Right lobe of liver (tissue), 6 donors: ENCODE measurements at regions not wholly inside any gene's neighbourhood (a gene's known extent, or its start where the extent isn't known, plus 50 kb on each side); places are given as distances from the start of the nearest gene placed in this dataset.
A peak's percentile ranks its signal among the peaks of the same experiment; 100 is the strongest.

Experiments used
- ATAC-seq, 4 donors: fragments of 200-7000 bp; cut with Tn5 transposase; one replicate each; pipeline ENCODE4 v1.9.1; 2020; ENCODE audit warnings: mild to moderate bottlenecking in 4 of 4, moderate library complexity in 4 of 4
- DNase-seq, 3 donors: peaks; one replicate each; pipeline ENCODE4 v3.0.0-alpha.2; 2020
- H3K27ac ChIP-seq, 3 donors: fragments of 200-600 bp; one replicate each; pipeline ENCODE4 v1.8.0; 2022
- H3K27me3 ChIP-seq, 2 donors: fragments of 200-600 bp; one replicate each; pipeline ENCODE4 v1.8.0; 2022
- H3K36me3 ChIP-seq, 4 donors: fragments of 200-600 bp; sonication (generic) in 1 of 4; one replicate each; pipeline versions ENCODE4 v1.5.1 to v1.8.0; 2017 to 2022; ENCODE audit warnings: control low read depth in 1 of 4
- H3K4me1 ChIP-seq, 4 donors: fragments of 200-600 bp; sonication (generic) in 1 of 4; one replicate each; pipeline versions ENCODE4 v1.5.1 to v1.8.0; 2017 to 2022; ENCODE audit warnings: control low read depth in 1 of 4
- H3K4me3 ChIP-seq, 3 donors: fragments of 200-600 bp; one replicate each; pipeline ENCODE4 v1.8.0; 2022
- H3K9me3 ChIP-seq, 4 donors: fragments of 200-600 bp; sonication (generic) in 1 of 4; one replicate each; pipeline versions ENCODE4 v1.5.1 to v1.8.0; 2017 to 2022; ENCODE audit warnings: control low read depth in 1 of 4
- CTCF ChIP-seq, 4 donors: fragments of 200-600 bp in 3 of 4; fragments of 450-650 bp in 1 of 4; IDR thresholded peaks; one replicate each; pipeline versions ENCODE4 v1.5.1 to v1.8.0; 2016 to 2022; ENCODE audit warnings: antibody characterized with exemption in 4 of 4, mild to moderate bottlenecking in 2 of 4
- POLR2A ChIP-seq: fragments of 450-650 bp; IDR thresholded peaks from one replicate; pipeline ENCODE4 v1.6.1; 2017; ENCODE audit warnings: antibody characterized with exemption, mild to moderate bottlenecking
- WGBS: methylation state at CpG from one replicate; pipeline ENCODE4 v1.1.6; 2018; ENCODE audit warnings: low coverage, low lambda C conversion rate; ENCODE audit not compliant: insufficient coverage; ENCODE audit errors: missing lambda C conversion rate; 5-methylcytosine and 5-hydroxymethylcytosine counted together
- intact Hi-C, 2 donors: fragments of 100-400 bp; cut with DNase I; formaldehyde crosslinking; loops; one replicate each; pipeline versions ENCODE4 v1.11.2 to v1.14.1; 2022
- donor health status: DM: no; HTN: yes; CAD: no.
- donor health status: DM: no; HTN: no; CAD: no.
- donor health status: DM: no; HTN: no; CAD: no.
- donor health status: DM: no; HTN: yes; CAD: no.
- donor health status: DM: no; HTN: yes; CAD: no.

- H3K4me1 ChIP-seq: no peaks in the 10 kb centered on the region
- intact Hi-C loops: no loop called here
- ATAC-seq: no peak
These were observed 236.0 kb downstream of the WDR11 start for GRCh38 chr10:121087129-121087528.

DNA sequence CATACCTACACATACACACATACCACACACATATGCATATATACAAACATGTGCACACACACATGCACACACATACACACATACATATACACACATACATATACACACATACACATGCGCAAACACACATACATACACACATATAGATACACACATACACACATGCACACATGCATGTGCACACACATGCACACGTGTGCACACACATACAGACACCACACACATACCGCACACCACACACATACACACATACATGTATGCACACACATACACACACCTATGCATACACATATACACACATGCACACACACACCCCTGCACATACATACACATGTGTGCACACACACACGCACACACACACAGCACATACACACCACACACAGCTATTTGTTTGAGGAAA, 236.5 kb downstream of the WDR11 start:
- DNase-seq: no peak
- 80% methylated on average over 4 of the region's 4 CpGs for WGBS
- Histone ChIP-seq H3K4me3 (no peak overlapping the region), H3K36me3 (no peaks in the 10 kb centered on the region), H3K27me3 (no peaks in the 10 kb centered on the region), H3K9me3 (no peaks in the 10 kb centered on the region), H3K4me1 (no peaks in the 10 kb centered on the region), H3K27ac (no peak overlapping the region)
- TF ChIP-seq POLR2A (no peak), CTCF (IDR thresholded peaks at IDR 0.05) (no peak)
- ATAC-seq: no peak
- intact Hi-C loops: no loop called here

More at GRCh38 chr10:121087129-121087528, 236.0 kb downstream of the WDR11 start:
- Histone ChIP-seq H3K9me3 (no peaks in the 10 kb centered on the region), H3K27me3 (no peaks in the 10 kb centered on the region), H3K27ac (no peak overlapping the region), H3K4me3 (no peak overlapping the region), H3K36me3 (no peaks in the 10 kb centered on the region)
- TF ChIP-seq POLR2A: no peak
- TF ChIP-seq CTCF (IDR thresholded peaks at IDR 0.05): no peak
- DNase-seq: no peak
- 78% methylated on average over 5 of the region's 9 CpGs for WGBS

DNA sequence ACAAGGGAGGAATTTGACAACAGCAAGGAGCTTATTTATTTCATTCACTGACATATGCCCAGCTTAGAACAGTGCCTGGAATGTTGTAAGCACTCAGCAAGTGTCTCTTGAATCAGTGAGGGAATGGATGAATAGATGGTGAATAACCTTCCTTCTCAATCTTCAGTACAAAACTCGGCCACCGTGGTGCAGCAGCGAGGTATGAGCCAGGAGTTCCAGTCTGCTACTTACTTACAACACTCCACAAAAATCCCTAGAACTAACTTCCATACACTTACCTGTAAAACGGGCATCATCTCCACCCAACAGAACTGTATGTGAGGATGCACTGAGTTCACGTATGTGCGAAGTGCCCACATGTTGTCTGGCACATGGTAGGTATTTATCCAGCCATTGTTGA, 237.4 kb downstream of the WDR11 start:
- Histone ChIP-seq H3K27ac (no peak overlapping the region), H3K4me1 (no peaks in the 10 kb centered on the region)
- DNase-seq: no peak

DNA sequence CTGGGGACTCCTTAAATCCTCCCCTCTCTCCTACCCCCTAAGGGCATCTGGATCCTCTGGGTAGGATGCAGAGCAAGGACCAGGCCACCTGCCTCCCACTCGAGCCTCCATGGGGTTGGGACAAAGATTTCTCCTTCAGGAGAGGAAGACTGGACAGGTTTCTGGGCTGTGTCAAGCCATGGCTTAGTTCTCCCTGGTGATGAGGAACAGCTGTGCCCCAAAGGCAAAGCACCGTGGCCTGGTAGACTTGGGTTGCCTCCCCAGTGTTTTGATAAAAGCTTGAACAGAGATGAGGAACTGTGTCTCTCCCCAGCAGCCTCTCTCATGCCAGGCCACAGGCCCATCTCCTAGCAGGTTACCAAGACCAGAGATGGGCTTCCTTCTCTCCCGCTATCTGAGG, 238.3 kb downstream of the WDR11 start:
- H3K27me3 ChIP-seq: no peaks in the 10 kb centered on the region
- no peak overlapping the region for H3K4me3 ChIP-seq
- H3K36me3 ChIP-seq: no peaks in the 10 kb centered on the region
- no peaks in the 10 kb centered on the region for H3K4me1 ChIP-seq
- DNase-seq (no peak), ATAC-seq (no peak)
- 86% methylated on average over 1 of the region's 3 CpGs for WGBS
- no peaks in the 10 kb centered on the region for H3K9me3 ChIP-seq
- intact Hi-C loops: no loop called here
- TF ChIP-seq POLR2A: no peak
- TF ChIP-seq CTCF (IDR thresholded peaks at IDR 0.05): no peak
- no peak overlapping the region for H3K27ac ChIP-seq

More for the DNA sequence above, 237.4 kb downstream of the WDR11 start:
- H3K27me3 ChIP-seq: no peaks in the 10 kb centered on the region
- intact Hi-C loops: no loop called here
- TF ChIP-seq CTCF (IDR thresholded peaks at IDR 0.05): peak in 1 of 4 donors; percentile 6
- no peak for TF ChIP-seq POLR2A
- H3K36me3 ChIP-seq: no peaks in the 10 kb centered on the region
- peak in 1 of 4 donors; percentile 25 for ATAC-seq
- H3K9me3 ChIP-seq: no peaks in the 10 kb centered on the region
- no peak overlapping the region for H3K4me3 ChIP-seq
- 34% methylated on average over 6 of the region's 6 CpGs for WGBS
